Endothelial cell of umbilical vein (primary cell): ENCODE measurements at regions not wholly inside any gene's neighbourhood (a gene's known extent, or its start where the extent isn't known, plus 50 kb on each side); places are given as distances from the start of the nearest gene placed in this dataset.
A peak's percentile ranks its signal among the peaks of the same experiment; 100 is the strongest.

ENCODE experiments used
- BruUV-seq: library from RNA; stranded (reverse); fragments of 400-500 nt; replicated peaks from 2 replicates; lab custom pipeline; 2021; lab: Mats Ljungman, UMichigan
- CTCF ChIA-PET: fragments of 300-600, 350-600 bp; sonication (Branson Sonifier 250); formaldehyde crosslinking; loops from one replicate; lab custom pipeline; 2021; ENCODE audit warnings: antibody characterized with exemption, inconsistent platforms; lab: Charles Lee
- POLR2A ChIA-PET: fragments of 300-600, 350-600 bp; sonication (Branson Sonifier 250); formaldehyde crosslinking; loops from one replicate; lab custom pipeline; 2021; ENCODE audit warnings: antibody characterized with exemption, inconsistent platforms; lab: Charles Lee
- DNase-seq: peaks from one replicate; pipeline ENCODE4 v3.0.0-alpha.2; 2011; ENCODE audit warnings: low read depth, low spot score
- FAIRE-seq: peaks from 2 replicates; lab custom pipeline; 2011; peaks lifted over from hg19 to GRCh38; lab: Jason Lieb, UNC
- H2AFZ ChIP-seq: 2 replicates; pipeline ENCODE4 v1.6.0; 2012; ENCODE audit warnings: low read depth, low read length, control low read depth, inconsistent platforms
- H3K27ac ChIP-seq: 2 replicates; pipeline ENCODE4 v1.5.1; 2011; ENCODE audit warnings: low read depth, mild to moderate bottlenecking, control low read depth, low read length, moderate library complexity; ENCODE audit not compliant: insufficient read depth
- H3K27me3 ChIP-seq, 2 experiments: 2 replicates each; pipeline versions ENCODE4 v1.6.0 to v1.6.1; 2011; ENCODE audit warnings: low read length in 2 of 2, mixed read lengths in 1 of 2; ENCODE audit not compliant: control insufficient read depth in 2 of 2, insufficient read depth in 2 of 2
- H3K36me3 ChIP-seq, 2 experiments: 2 replicates in 1 of 2; 3 replicates in 1 of 2; pipeline ENCODE4 v1.5.1; 2011; ENCODE audit warnings: low read length in 2 of 2, mild to moderate bottlenecking in 1 of 2, moderate library complexity in 1 of 2; ENCODE audit not compliant: control insufficient read depth in 2 of 2, insufficient read depth in 2 of 2; ENCODE audit errors: extremely low read depth in 1 of 2
- H3K4me1 ChIP-seq: 3 replicates; pipeline ENCODE4 v1.5.1; 2011; ENCODE audit warnings: mild to moderate bottlenecking, low read length; ENCODE audit not compliant: control insufficient read depth, insufficient read depth; ENCODE audit errors: extremely low read depth
- H3K4me2 ChIP-seq: 2 replicates; pipeline ENCODE4 v1.6.1; 2011; ENCODE audit warnings: low read length, control low read depth, mixed read lengths; ENCODE audit not compliant: insufficient read depth
- H3K4me3 ChIP-seq, 3 experiments: fragments of 200-600 bp in 1 of 3; sonication (generic), shearing (Covaris generic) in 1 of 3; replicated peaks in 1 of 3; 2 replicates each; pipeline ENCODE4 v1.5.1; 2011 to 2016; ENCODE audit warnings: control low read depth in 3 of 3, low read length in 3 of 3, mild to moderate bottlenecking in 2 of 3, inconsistent platforms in 1 of 3, low read depth in 1 of 3, moderate library complexity in 1 of 3; ENCODE audit not compliant: insufficient read depth in 1 of 3
- H3K79me2 ChIP-seq: 2 replicates; pipeline ENCODE4 v1.6.0; 2012; ENCODE audit warnings: low read length, inconsistent platforms; ENCODE audit not compliant: control insufficient read depth, insufficient read depth
- H3K9ac ChIP-seq: replicated peaks from 2 replicates; pipeline ENCODE3; 2011; ENCODE audit warnings: low read length, control low read depth; ENCODE audit not compliant: insufficient read depth; ENCODE audit errors: extremely low read depth
- H3K9me1 ChIP-seq: replicated peaks from 3 replicates; pipeline ENCODE4 v1.6.0; 2011; ENCODE audit warnings: mild to moderate bottlenecking, low read length; ENCODE audit not compliant: control insufficient read depth, insufficient read depth; ENCODE audit errors: extremely low read depth
- H3K9me3 ChIP-seq: replicated peaks from 2 replicates; pipeline ENCODE4 v1.5.1; 2012; ENCODE audit warnings: low read length, inconsistent platforms; ENCODE audit not compliant: control insufficient read depth, insufficient read depth
- H4K20me1 ChIP-seq: replicated peaks from 2 replicates; pipeline ENCODE3; 2011; ENCODE audit warnings: mild to moderate bottlenecking, low read length; ENCODE audit not compliant: control insufficient read depth, insufficient read depth; ENCODE audit errors: extremely low read depth
- CTCF ChIP-seq, 2 donors: IDR thresholded peaks; 1 replicate in 1 of 2; 2 replicates in 1 of 2; pipeline ENCODE4 v1.5.1; 2011; ENCODE audit warnings: low read length in 2 of 2, mild to moderate bottlenecking in 2 of 2, moderate library complexity in 2 of 2, control low read depth in 1 of 2, inconsistent platforms in 1 of 2, low read depth in 1 of 2; ENCODE audit not compliant: insufficient read depth in 1 of 2; ENCODE audit errors: extremely low read depth in 1 of 2
- FOS ChIP-seq: IDR thresholded peaks from 2 replicates; pipeline ENCODE4 v1.6.1; 2011; ENCODE audit warnings: mild to moderate bottlenecking, low read length, moderate library complexity, borderline replicate concordance; ENCODE audit not compliant: insufficient read depth
- GATA2 ChIP-seq: IDR thresholded peaks from 2 replicates; pipeline ENCODE4 v1.7.0; 2011; ENCODE audit warnings: low read depth, mild to moderate bottlenecking, moderate library complexity, mixed read lengths, low read length; ENCODE audit not compliant: insufficient read length, insufficient read depth
- MAX ChIP-seq: IDR thresholded peaks from 2 replicates; pipeline ENCODE4 v1.6.1; 2011; ENCODE audit not compliant: insufficient read depth, insufficient read length
- MYC ChIP-seq: IDR thresholded peaks from one replicate; pipeline ENCODE4 v1.6.1; 2011; ENCODE audit warnings: mild to moderate bottlenecking, low read depth, low read length
- POLR2A ChIP-seq: IDR thresholded peaks from 2 replicates; pipeline ENCODE4 v1.6.1; 2012; ENCODE audit warnings: low read depth, mild to moderate bottlenecking, control low read depth, low read length
- POLR2AphosphoS5 ChIP-seq: IDR thresholded peaks from 2 replicates; pipeline ENCODE4 v1.6.1; 2012; ENCODE audit warnings: low read depth, mild to moderate bottlenecking, control low read depth, low read length, moderate library complexity; ENCODE audit not compliant: insufficient read depth
- dilution Hi-C: fragments of 300-500 bp; cut with MboI; formaldehyde crosslinking; loops from one replicate; pipeline ENCODE4 v1.15.0; 2019; ENCODE audit warnings: low sequenced_read_pairs; ENCODE audit not compliant: extremely low pct_ligation_motif_present
- intact Hi-C: fragments of 100-400 bp; cut with micrococcal nuclease; formaldehyde crosslinking; loops from one replicate; pipeline ENCODE4 v1.10.0; 2022

GRCh38 chr11:37988031-37988430 is 1390.0 kb upstream of the RAG2 start:
- peaks cover 25% of the 10 kb centered on the region for H3K4me1 ChIP-seq
- ChIA-PET POLR2A (no interaction called here), CTCF (interaction anchor here (1.7 kb wide), 1 partner anchor 10 kb away, joined by 5 read pairs; no protein-coding TSS in a partner anchor)
- H3K9ac ChIP-seq = no peak overlapping the region
- H3K9me3 ChIP-seq = no peaks in the 10 kb centered on the region
- H4K20me1 ChIP-seq = no peaks in the 10 kb centered on the region
- no peaks in the 10 kb centered on the region for H3K27me3 ChIP-seq
- dilution Hi-C loops (no loop called here), intact Hi-C loops (no loop called here)
- TF ChIP-seq GATA2 (no peak), POLR2AphosphoS5 (no peak), POLR2A (no peak)
- H2AFZ ChIP-seq = peak overlapping the region; percentile 82
- no peak overlapping the region for H3K4me2 ChIP-seq
- DNase-seq (peak; percentile 66), FAIRE-seq (no peak)
- no peaks in the 10 kb centered on the region for H3K9me1 ChIP-seq
- no peaks in the 10 kb centered on the region for H3K36me3 ChIP-seq
- no TSS peak for BruUV-seq
- no peaks in the 10 kb centered on the region for H3K79me2 ChIP-seq
- H3K4me3 ChIP-seq = no peak overlapping the region
- no peak overlapping the region for H3K27ac ChIP-seq

- Histone ChIP-seq H4K20me1 (no peaks in the 10 kb centered on the region), H2AFZ (no peak overlapping the region), H3K79me2 (no peaks in the 10 kb centered on the region), H3K4me3 (no peak overlapping the region), H3K4me2 (no peak overlapping the region), H3K9me1 (no peaks in the 10 kb centered on the region), H3K9ac (no peak overlapping the region), H3K4me1 (peaks cover 9% of the 10 kb centered on the region), H3K27me3 (no peaks in the 10 kb centered on the region), H3K36me3 (no peaks in the 10 kb centered on the region), H3K27ac (no peak overlapping the region), H3K9me3 (no peaks in the 10 kb centered on the region)
- ChIA-PET CTCF (no interaction called here), POLR2A (no interaction called here)
- BruUV-seq = no TSS peak
- FAIRE-seq = no peak
- TF ChIP-seq CTCF (IDR thresholded peaks at IDR 0.05; ENCODE audit: extremely low read depth in 1 of 2, insufficient read depth in 1 of 2, low read depth in 1 of 2, low read length in 2 of 2) (no peak), FOS (no peak), GATA2 (no peak), MYC (no peak), MAX (no peak)
- dilution Hi-C loops (no loop called here), intact Hi-C loops (no loop called here)
- no peak for DNase-seq
Observed at GRCh38 chr11:37984991-37985390, 1387.0 kb upstream of the RAG2 start.
